ENCODE measurements at regions not wholly inside any gene's neighbourhood (a gene's known extent, or its start where the extent isn't known, plus 50 kb on each side); places are given as distances from the start of the nearest gene placed in this dataset.

- TF ChIP-seq POLR2A (IDR thresholded peaks at IDR 0.05) = no peak
- TF ChIP-seq, protein P1, sequence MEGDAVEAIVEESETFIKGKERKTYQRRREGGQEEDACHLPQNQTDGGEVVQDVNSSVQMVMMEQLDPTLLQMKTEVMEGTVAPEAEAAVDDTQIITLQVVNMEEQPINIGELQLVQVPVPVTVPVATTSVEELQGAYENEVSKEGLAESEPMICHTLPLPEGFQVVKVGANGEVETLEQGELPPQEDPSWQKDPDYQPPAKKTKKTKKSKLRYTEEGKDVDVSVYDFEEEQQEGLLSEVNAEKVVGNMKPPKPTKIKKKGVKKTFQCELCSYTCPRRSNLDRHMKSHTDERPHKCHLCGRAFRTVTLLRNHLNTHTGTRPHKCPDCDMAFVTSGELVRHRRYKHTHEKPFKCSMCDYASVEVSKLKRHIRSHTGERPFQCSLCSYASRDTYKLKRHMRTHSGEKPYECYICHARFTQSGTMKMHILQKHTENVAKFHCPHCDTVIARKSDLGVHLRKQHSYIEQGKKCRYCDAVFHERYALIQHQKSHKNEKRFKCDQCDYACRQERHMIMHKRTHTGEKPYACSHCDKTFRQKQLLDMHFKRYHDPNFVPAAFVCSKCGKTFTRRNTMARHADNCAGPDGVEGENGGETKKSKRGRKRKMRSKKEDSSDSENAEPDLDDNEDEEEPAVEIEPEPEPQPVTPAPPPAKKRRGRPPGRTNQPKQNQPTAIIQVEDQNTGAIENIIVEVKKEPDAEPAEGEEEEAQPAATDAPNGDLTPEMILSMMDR (IDR thresholded peaks at IDR 0.05) = no peak
Observed at GRCh38 chr7:155920068-155920461, 107.8 kb upstream of the SHH start.

Measured in thyroid gland (tissue), 4 donors.